GM18873 (cell line): ENCODE measurements at regions not wholly inside any gene's neighbourhood (a gene's known extent, or its start where the extent isn't known, plus 50 kb on each side); places are given as distances from the start of the nearest gene placed in this dataset.

ENCODE experiments used
- ATAC-seq: cut with Tn5 transposase; IDR thresholded peaks from one replicate; pipeline ENCODE4 v1.9.1; 2021; ENCODE audit warnings: mild to moderate bottlenecking, moderate library complexity, moderate number of reproducible peaks; ENCODE audit not compliant: unreplicated experiment, low FRiP score

- ATAC-seq, result no peak
Measured at GRCh38 chr5:73272351-73272750, 99.4 kb downstream of the TMEM174 start.

- no peak for ATAC-seq
Measured at GRCh38 chr5:73268826-73269225, 95.8 kb downstream of the TMEM174 start.

- no peak for ATAC-seq
Measured at GRCh38 chr5:73267766-73268435, 94.9 kb downstream of the TMEM174 start.

- ATAC-seq, result no peak
Measured at GRCh38 chr5:73266925-73267765, 94.2 kb downstream of the TMEM174 start.

GRCh38 chr5:73266176-73266738 lies 93.3 kb downstream of the TMEM174 start:
- no peak for ATAC-seq

GRCh38 chr5:73265641-73266040 lies 92.6 kb downstream of the TMEM174 start:
- no peak for ATAC-seq

GRCh38 chr5:73264631-73265030 lies 91.6 kb downstream of the TMEM174 start:
- ATAC-seq, result no peak

- ATAC-seq, result no peak
Measured at GRCh38 chr5:73263001-73263710, 90.2 kb downstream of the TMEM174 start.

GRCh38 chr5:73256862-73257261 lies 83.9 kb downstream of the TMEM174 start:
- ATAC-seq, result no peak

GRCh38 chr5:73256462-73256861 lies 83.5 kb downstream of the TMEM174 start:
- ATAC-seq, result no peak

- ATAC-seq, result no peak
Measured at GRCh38 chr5:73256012-73256411, 83.0 kb downstream of the TMEM174 start.

- no peak for ATAC-seq
Measured at GRCh38 chr5:73254642-73255041, 81.6 kb downstream of the TMEM174 start.

GRCh38 chr5:73253047-73253660 lies 80.2 kb downstream of the TMEM174 start:
- ATAC-seq, result no peak

- no peak for ATAC-seq
Measured at GRCh38 chr5:73250645-73251044, 77.7 kb downstream of the TMEM174 start.

GRCh38 chr5:73242735-73243134 lies 69.7 kb downstream of the TMEM174 start:
- no peak for ATAC-seq

- no peak for ATAC-seq
Measured at GRCh38 chr5:73238873-73239272, 65.9 kb downstream of the TMEM174 start.

GRCh38 chr5:73236541-73237128 lies 63.6 kb downstream of the TMEM174 start:
- no peak for ATAC-seq

GRCh38 chr5:73234204-73234555 lies 61.2 kb downstream of the TMEM174 start:
- no peak for ATAC-seq

GRCh38 chr5:73233461-73234203 lies 60.6 kb downstream of the TMEM174 start:
- ATAC-seq, result no peak

- no peak for ATAC-seq
Measured at GRCh38 chr5:73233053-73233460, 60.1 kb downstream of the TMEM174 start.
